ENCODE measurements at regions not wholly inside any gene's neighbourhood (a gene's known extent, or its start where the extent isn't known, plus 50 kb on each side); places are given as distances from the start of the nearest gene placed in this dataset.

GRCh38 chr1:232715154-232715553 lies 85.2 kb upstream of the SIPA1L2 start:
- no peak for TF ChIP-seq POLR2AphosphoS5 (IDR thresholded peaks at IDR 0.05; ENCODE audit: low read depth, low read length)
- no peak for TF ChIP-seq SIN3A (IDR thresholded peaks at IDR 0.05; ENCODE audit: borderline replicate concordance, insufficient read depth, low read length)
